ENCODE measurements at regions not wholly inside any gene's neighbourhood (a gene's known extent, or its start where the extent isn't known, plus 50 kb on each side); places are given as distances from the start of the nearest gene placed in this dataset.

DNA sequence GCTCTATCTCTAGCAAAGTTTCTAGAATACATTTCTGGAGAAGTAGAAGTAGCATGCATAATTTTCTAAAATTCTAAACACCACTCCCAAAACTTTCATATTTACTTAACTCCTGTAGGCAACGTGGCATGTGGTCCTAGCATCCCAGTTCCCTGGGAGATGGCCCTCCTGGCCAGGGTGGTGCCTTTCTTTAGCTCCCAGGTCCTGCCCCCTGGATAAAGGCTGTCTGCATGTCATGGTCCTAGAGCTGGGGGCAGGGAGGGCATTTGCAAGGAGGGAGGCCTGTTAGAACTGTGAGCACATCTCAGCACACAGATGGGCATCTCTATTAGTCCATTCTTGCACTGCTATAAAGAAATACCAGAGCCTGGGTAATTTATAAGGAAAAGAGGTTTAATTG is 485.6 kb upstream of the SULF2 start:
- no TSS peak for BruUV-seq (replicated peaks)
- in situ Hi-C loops (cut with MboI), result no loop called here
- Histone ChIP-seq H3K27me3 (replicated peaks in 1 of 2; ENCODE audit: control insufficient read depth in 2 of 2, insufficient read depth in 2 of 2, low read length in 1 of 2) (no peaks in the 10 kb centered on the region), H3K9me3 (replicated peaks; ENCODE audit: control insufficient read depth, insufficient read depth, low read length) (no peaks in the 10 kb centered on the region), H3K4me3 (no peak overlapping the region), H3K9ac (ENCODE audit: control insufficient read depth, insufficient read depth, low read length) (no peak overlapping the region), H3K36me3 (ENCODE audit: control insufficient read depth in 2 of 2, insufficient read depth in 2 of 2, low read length in 1 of 2) (no peaks in the 10 kb centered on the region), H3K4me1 (ENCODE audit: control insufficient read depth, insufficient read depth, low read length) (no peaks in the 10 kb centered on the region), H4K20me1 (ENCODE audit: control insufficient read depth, insufficient read depth) (no peaks in the 10 kb centered on the region), H3K27ac (ENCODE audit: control insufficient read depth, insufficient read depth) (no peak overlapping the region), H3K79me2 (ENCODE audit: control insufficient read depth, insufficient read depth, low read length) (no peaks in the 10 kb centered on the region), H3K4me2 (ENCODE audit: control insufficient read depth, insufficient read depth) (no peak overlapping the region), H2AFZ (ENCODE audit: control insufficient read depth, low read depth, low read length) (no peak overlapping the region)
- FAIRE-seq, result no peak
- DNase-seq (ENCODE audit: low read depth, low spot score), result no peak
- WGBS (ENCODE audit: insufficient coverage, insufficient replicate concordance, low lambda C conversion rate, missing lambda C conversion rate), result 0% methylated on average over 1 of the region's 1 CpG
- intact Hi-C loops (cut with micrococcal nuclease; ENCODE audit: unreplicated experiment), result no loop called here
- no peak for ATAC-seq
- TF ChIP-seq EP300 (IDR thresholded peaks at IDR 0.05; ENCODE audit: borderline replicate concordance in 1 of 2, control insufficient read depth in 1 of 2, low read depth in 2 of 2, low read length in 2 of 2), result no peak
- no peak for TF ChIP-seq SP1 (IDR thresholded peaks at IDR 0.05; ENCODE audit: low read depth, low read length)
- no peak for TF ChIP-seq RAD51 (IDR thresholded peaks at IDR 0.05)
- no peak for TF ChIP-seq WRNIP1 (IDR thresholded peaks at IDR 0.05; ENCODE audit: borderline replicate concordance, low read depth, low read length)
- TF ChIP-seq ZNF24 (IDR thresholded peaks at IDR 0.05), result no peak
- no peak for TF ChIP-seq LARP7 (IDR thresholded peaks at IDR 0.05)
- no peak for TF ChIP-seq SMAD5 (IDR thresholded peaks at IDR 0.05; ENCODE audit: low read depth)
- no peak for TF ChIP-seq FOS (IDR thresholded peaks at IDR 0.05; ENCODE audit: borderline replicate concordance, extremely low read depth, insufficient read length)
- TF ChIP-seq, protein P1, sequence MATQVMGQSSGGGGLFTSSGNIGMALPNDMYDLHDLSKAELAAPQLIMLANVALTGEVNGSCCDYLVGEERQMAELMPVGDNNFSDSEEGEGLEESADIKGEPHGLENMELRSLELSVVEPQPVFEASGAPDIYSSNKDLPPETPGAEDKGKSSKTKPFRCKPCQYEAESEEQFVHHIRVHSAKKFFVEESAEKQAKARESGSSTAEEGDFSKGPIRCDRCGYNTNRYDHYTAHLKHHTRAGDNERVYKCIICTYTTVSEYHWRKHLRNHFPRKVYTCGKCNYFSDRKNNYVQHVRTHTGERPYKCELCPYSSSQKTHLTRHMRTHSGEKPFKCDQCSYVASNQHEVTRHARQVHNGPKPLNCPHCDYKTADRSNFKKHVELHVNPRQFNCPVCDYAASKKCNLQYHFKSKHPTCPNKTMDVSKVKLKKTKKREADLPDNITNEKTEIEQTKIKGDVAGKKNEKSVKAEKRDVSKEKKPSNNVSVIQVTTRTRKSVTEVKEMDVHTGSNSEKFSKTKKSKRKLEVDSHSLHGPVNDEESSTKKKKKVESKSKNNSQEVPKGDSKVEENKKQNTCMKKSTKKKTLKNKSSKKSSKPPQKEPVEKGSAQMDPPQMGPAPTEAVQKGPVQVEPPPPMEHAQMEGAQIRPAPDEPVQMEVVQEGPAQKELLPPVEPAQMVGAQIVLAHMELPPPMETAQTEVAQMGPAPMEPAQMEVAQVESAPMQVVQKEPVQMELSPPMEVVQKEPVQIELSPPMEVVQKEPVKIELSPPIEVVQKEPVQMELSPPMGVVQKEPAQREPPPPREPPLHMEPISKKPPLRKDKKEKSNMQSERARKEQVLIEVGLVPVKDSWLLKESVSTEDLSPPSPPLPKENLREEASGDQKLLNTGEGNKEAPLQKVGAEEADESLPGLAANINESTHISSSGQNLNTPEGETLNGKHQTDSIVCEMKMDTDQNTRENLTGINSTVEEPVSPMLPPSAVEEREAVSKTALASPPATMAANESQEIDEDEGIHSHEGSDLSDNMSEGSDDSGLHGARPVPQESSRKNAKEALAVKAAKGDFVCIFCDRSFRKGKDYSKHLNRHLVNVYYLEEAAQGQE (IDR thresholded peaks at IDR 0.05; ENCODE audit: low read depth, low read length), result no peak
- TF ChIP-seq RCOR1 (conservative IDR thresholded peaks at IDR 0.05; ENCODE audit: low read depth, low read length), result no peak
- ChIA-PET SMC1A (ENCODE audit: uncharacterized antibody, unreplicated experiment) (no interaction called here), RAD21 (ENCODE audit: unreplicated experiment) (no interaction called here), POLR2A (no interaction called here), CTCF (no interaction called here)
